ENCODE measurements at regions not wholly inside any gene's neighbourhood (a gene's known extent, or its start where the extent isn't known, plus 50 kb on each side); places are given as distances from the start of the nearest gene placed in this dataset.

DNA sequence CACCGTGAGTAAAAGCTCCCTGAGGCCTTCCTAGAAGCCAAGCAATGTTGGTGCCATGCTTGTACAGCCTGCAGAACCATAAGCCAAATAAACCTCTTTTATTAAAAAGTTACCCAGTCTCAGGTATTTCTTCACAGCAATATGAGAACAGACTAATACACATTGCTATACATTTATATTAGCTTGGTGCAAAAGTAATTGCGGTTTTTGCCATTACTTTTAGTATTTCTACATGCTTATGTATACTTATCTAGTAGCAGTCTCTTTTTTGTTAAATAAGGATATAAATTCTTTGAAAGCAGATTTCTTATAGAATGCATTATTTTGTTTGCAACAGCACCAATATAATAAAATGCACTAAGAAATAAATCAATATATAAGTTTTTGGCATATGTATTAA lies 619.6 kb downstream of the FSCB start:
- no peak for TF ChIP-seq POLR2A (IDR thresholded peaks at IDR 0.05)
- TF ChIP-seq, protein P1, sequence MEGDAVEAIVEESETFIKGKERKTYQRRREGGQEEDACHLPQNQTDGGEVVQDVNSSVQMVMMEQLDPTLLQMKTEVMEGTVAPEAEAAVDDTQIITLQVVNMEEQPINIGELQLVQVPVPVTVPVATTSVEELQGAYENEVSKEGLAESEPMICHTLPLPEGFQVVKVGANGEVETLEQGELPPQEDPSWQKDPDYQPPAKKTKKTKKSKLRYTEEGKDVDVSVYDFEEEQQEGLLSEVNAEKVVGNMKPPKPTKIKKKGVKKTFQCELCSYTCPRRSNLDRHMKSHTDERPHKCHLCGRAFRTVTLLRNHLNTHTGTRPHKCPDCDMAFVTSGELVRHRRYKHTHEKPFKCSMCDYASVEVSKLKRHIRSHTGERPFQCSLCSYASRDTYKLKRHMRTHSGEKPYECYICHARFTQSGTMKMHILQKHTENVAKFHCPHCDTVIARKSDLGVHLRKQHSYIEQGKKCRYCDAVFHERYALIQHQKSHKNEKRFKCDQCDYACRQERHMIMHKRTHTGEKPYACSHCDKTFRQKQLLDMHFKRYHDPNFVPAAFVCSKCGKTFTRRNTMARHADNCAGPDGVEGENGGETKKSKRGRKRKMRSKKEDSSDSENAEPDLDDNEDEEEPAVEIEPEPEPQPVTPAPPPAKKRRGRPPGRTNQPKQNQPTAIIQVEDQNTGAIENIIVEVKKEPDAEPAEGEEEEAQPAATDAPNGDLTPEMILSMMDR (IDR thresholded peaks at IDR 0.05), result no peak
- Histone ChIP-seq H3K27ac (no peak overlapping the region), H3K4me1 (no peaks in the 10 kb centered on the region), H3K36me3 (no peaks in the 10 kb centered on the region), H3K9me3 (no peaks in the 10 kb centered on the region), H3K27me3 (no peaks in the 10 kb centered on the region), H3K4me3 (no peak overlapping the region)
- DNase-seq (ENCODE audit: low spot score in 2 of 2), result no peak
- 91 to 97% methylated on average over 2 of the region's 2 CpGs for WGBS, 2 donors

DNA sequence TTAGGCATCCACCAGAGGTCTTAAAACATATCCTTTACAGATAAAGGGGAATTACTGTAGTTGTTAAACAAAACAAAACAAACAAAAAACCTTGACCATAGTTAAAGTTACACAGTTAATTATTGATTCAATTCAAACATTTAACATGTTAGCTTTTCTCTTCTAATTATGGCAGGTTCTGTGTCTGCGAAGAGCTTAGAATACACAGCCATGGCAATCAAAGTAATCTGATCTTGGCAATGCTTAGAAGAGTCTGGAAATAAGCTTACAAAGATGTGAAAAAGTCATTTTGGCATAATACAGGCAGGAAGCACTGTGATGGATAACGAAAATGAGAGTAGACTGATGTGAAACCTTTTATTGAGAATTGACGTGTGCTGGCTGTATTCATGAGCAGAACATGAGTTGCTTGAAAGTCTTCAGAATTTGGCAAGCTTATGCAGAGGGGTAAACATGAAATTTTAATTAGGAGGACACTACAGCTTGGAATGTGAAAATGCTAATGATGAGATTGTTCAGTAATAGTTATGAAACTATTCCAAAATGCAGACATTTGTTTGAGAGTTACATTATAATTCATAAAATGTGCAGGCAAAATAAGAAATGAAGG lies 629.6 kb downstream of the FSCB start:
- WGBS, 2 donors, result 40 to 41% methylated on average over 3 of the region's 3 CpGs
- DNase-seq (ENCODE audit: low spot score in 2 of 2), result no peak
- H3K4me1 ChIP-seq, result no peaks in the 10 kb centered on the region
- H3K27ac ChIP-seq, result no peak overlapping the region
- no peaks in the 10 kb centered on the region for H3K27me3 ChIP-seq
- TF ChIP-seq POLR2A (IDR thresholded peaks at IDR 0.05) (no peak), EP300 (IDR thresholded peaks at IDR 0.05) (no peak)
- TF ChIP-seq, protein P1 (IDR thresholded peaks at IDR 0.05), result no peak
- no peaks in the 10 kb centered on the region for H3K9me3 ChIP-seq
- H3K4me3 ChIP-seq, result no peak overlapping the region
- no peaks in the 10 kb centered on the region for H3K36me3 ChIP-seq

DNA sequence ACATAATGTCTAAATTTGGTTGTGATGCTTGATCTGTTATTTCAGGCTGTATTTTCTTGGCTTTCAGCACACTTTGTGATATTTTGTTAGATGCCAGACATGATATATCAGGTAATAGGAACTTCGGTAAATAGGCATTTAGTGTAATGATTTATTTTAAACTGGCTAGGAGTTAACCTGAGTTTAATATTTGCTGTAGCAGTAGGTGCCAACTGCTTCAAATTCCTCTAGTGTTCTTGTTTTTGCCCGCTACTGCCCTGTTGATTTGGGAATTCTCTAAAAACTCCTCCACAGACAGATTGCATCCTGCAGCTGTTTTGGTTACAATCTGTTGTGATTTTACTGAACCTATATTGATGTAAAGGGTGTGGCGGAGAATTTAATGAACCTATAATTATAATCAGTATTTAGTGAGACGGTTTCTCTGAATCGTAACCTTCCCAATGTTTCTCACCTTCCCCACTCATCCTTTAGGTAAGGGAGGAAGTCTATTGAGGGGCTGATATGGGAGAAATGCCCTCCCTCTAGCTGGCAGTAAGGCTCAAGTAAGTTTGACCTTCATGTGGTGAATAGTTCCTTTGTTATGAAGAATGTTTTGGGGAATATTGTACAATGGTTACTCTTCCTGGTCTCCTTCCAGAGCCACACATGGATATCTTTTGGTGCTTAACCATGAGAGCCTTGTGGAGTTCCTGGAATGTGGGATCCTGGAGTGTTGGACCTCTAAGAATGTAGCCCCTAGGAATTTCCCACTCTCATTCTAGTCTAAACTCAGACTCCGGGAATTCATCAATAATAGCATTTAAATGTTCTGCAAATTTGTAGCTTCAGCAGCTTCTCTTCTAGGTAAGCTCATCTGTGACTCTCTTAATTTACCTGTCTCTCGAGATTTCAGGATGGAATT lies 634.1 kb downstream of the FSCB start:
- Histone ChIP-seq H3K4me1 (no peaks in the 10 kb centered on the region), H3K9me3 (no peaks in the 10 kb centered on the region), H3K4me3 (no peak overlapping the region), H3K27me3 (no peaks in the 10 kb centered on the region), H3K36me3 (no peaks in the 10 kb centered on the region), H3K27ac (no peak overlapping the region)
- TF ChIP-seq, protein P1 (IDR thresholded peaks at IDR 0.05), result no peak
- TF ChIP-seq EP300 (IDR thresholded peaks at IDR 0.05) (no peak), POLR2A (IDR thresholded peaks at IDR 0.05) (no peak)
- no peak for DNase-seq (ENCODE audit: low spot score in 2 of 2)
- WGBS, 2 donors, result 67 to 72% methylated on average over 7 of the region's 7 CpGs

DNA sequence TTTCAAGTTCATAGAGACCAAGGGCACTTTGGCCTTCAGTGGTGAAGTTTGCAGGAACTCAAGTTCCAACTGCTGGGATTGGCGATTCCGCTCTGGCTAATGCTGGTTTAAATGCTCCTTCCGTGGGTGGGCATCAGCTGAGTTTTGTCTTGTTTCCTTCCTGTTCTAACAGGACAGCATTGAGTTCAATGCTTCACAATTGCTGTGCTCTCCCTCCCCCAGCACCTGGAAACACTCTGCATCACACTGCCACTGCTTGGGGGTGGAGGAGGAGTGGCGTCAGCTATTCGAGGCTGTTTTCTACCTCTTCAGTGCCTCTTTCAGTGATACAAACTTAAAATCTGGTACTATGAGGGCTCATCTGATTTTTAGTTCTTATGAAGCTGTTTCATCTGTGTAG lies 634.9 kb downstream of the FSCB start:
- DNase-seq (ENCODE audit: low spot score in 2 of 2), result no peak
- H3K4me1 ChIP-seq, result no peaks in the 10 kb centered on the region
- TF ChIP-seq EP300 (IDR thresholded peaks at IDR 0.05) (no peak), POLR2A (IDR thresholded peaks at IDR 0.05) (no peak)
- TF ChIP-seq, protein P1 (IDR thresholded peaks at IDR 0.05), result no peak
- H3K4me3 ChIP-seq, result no peak overlapping the region
- no peak overlapping the region for H3K27ac ChIP-seq
- H3K27me3 ChIP-seq, result no peaks in the 10 kb centered on the region
- 71 to 80% methylated on average over 5 of the region's 5 CpGs for WGBS, 2 donors
- no peaks in the 10 kb centered on the region for H3K36me3 ChIP-seq
- H3K9me3 ChIP-seq, result no peaks in the 10 kb centered on the region

DNA sequence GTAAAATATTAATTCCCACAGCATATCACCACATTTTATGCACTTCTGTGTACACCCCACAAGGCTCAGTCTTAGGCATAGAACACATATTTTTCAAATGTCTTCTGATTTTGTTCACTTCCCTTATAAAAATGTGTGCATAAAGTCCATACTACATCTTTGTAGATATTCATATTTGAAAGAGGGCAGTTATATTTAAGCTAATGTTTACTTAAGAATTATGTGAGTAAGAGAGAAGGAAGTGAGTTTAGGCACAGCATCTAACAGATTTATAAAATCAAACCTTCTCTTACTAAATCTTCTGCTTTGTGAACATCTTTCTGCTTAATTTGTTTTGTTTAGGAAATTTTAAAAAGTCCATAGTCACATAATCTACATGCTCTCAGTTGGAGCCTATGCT lies 648.1 kb downstream of the FSCB start:
- Histone ChIP-seq H3K27ac (no peak overlapping the region), H3K9me3 (no peaks in the 10 kb centered on the region), H3K27me3 (no peaks in the 10 kb centered on the region), H3K4me3 (no peak overlapping the region), H3K36me3 (no peaks in the 10 kb centered on the region), H3K4me1 (no peaks in the 10 kb centered on the region)
- DNase-seq (ENCODE audit: low spot score in 2 of 2), result no peak
- TF ChIP-seq POLR2A (IDR thresholded peaks at IDR 0.05), result no peak
- TF ChIP-seq, protein P1 (IDR thresholded peaks at IDR 0.05), result no peak
- TF ChIP-seq EP300 (IDR thresholded peaks at IDR 0.05), result no peak
